ENCODE measurements at regions not wholly inside any gene's neighbourhood (a gene's known extent, or its start where the extent isn't known, plus 50 kb on each side); places are given as distances from the start of the nearest gene placed in this dataset.

- Histone ChIP-seq H3K9ac (ENCODE audit: control insufficient read depth, insufficient read depth, low read length) (no peak overlapping the region), H3K27ac (ENCODE audit: control insufficient read depth, insufficient read depth) (no peak overlapping the region), H3K9me3 (replicated peaks; ENCODE audit: control insufficient read depth, insufficient read depth, low read length) (no peaks in the 10 kb centered on the region), H3K4me3 (no peak overlapping the region), H4K20me1 (ENCODE audit: control insufficient read depth, insufficient read depth) (no peaks in the 10 kb centered on the region; the same call in 1 of the 2 replicates), H3K36me3 (ENCODE audit: control insufficient read depth in 2 of 2, insufficient read depth in 2 of 2, low read length in 1 of 2) (no peaks in the 10 kb centered on the region), H3K4me1 (ENCODE audit: control insufficient read depth, insufficient read depth, low read length) (peaks cover 13% of the 10 kb centered on the region), H3K79me2 (ENCODE audit: control insufficient read depth, insufficient read depth, low read length) (peaks cover 33% of the 10 kb centered on the region), H3K4me2 (ENCODE audit: control insufficient read depth, insufficient read depth) (no peak overlapping the region), H2AFZ (ENCODE audit: control insufficient read depth, low read depth, low read length) (no peak overlapping the region), H3K27me3 (replicated peaks in 1 of 2; ENCODE audit: control insufficient read depth in 2 of 2, insufficient read depth in 2 of 2, low read length in 1 of 2) (no peaks in the 10 kb centered on the region)
- BruUV-seq (replicated peaks), result no TSS peak
- in situ Hi-C loops (cut with MboI) (loop anchor here (5.0 to 10.0 kb wide), 4 partner anchors 90 to 797 kb away; partner anchors contain the start of gene CCNT2), intact Hi-C loops (cut with micrococcal nuclease; ENCODE audit: unreplicated experiment) (loop anchor here (1.0 to 10.0 kb wide), 12 partner anchors 90 to 797 kb away; partner anchors contain the start of gene CCNT2)
- DNase-seq (ENCODE audit: low read depth, low spot score), result no peak
- RAD21 ChIA-PET (ENCODE audit: unreplicated experiment), result interaction anchor here (0.7 to 11.1 kb wide), 31 partner anchors 22 to 333 kb away, joined by 3 to 201 read pairs (median 5); no protein-coding TSS in a partner anchor
- CTCF ChIA-PET, result interaction anchor here (1.0 to 17.5 kb wide), 40 partner anchors 9 to 871 kb away, joined by 3 to 320 read pairs (median 6); no protein-coding TSS in a partner anchor
- ATAC-seq, result no peak
- POLR2A ChIA-PET, result interaction anchor here (0.8 to 4.3 kb wide), 6 partner anchors 88 to 294 kb away, joined by 3 to 24 read pairs (median 4); no protein-coding TSS in a partner anchor
- FAIRE-seq, result no peak
- 20% methylated on average over 2 of the region's 2 CpGs for WGBS (ENCODE audit: insufficient coverage, insufficient replicate concordance, low lambda C conversion rate, missing lambda C conversion rate)
- SMC1A ChIA-PET (ENCODE audit: uncharacterized antibody, unreplicated experiment), result interaction anchor here (0.6 to 5.8 kb wide), 46 partner anchors 10 to 775 kb away, joined by 3 to 163 read pairs (median 7); partner anchors contain the start of gene MGAT5
- TF ChIP-seq SRF (IDR thresholded peaks at IDR 0.05; ENCODE audit: low read depth in 2 of 2, low read length in 2 of 2) (no peak), PBX3 (IDR thresholded peaks at IDR 0.05; ENCODE audit: insufficient replicate concordance, low read depth, low read length) (no peak), IRF3 (IDR thresholded peaks at IDR 0.05) (no peak), RAD21 (IDR thresholded peaks at IDR 0.05; ENCODE audit: insufficient read depth, low read depth, low read length) (no peak), ZNF687 (IDR thresholded peaks at IDR 0.05) (no peak), CHD4 (IDR thresholded peaks at IDR 0.05) (no peak), ZNF592 (IDR thresholded peaks at IDR 0.05) (no peak), MEF2B (IDR thresholded peaks at IDR 0.05; ENCODE audit: partially characterized antibody, poor library complexity, severe bottlenecking) (no peak), BACH1 (IDR thresholded peaks at IDR 0.05; ENCODE audit: borderline replicate concordance) (no peak), BRCA1 (IDR thresholded peaks at IDR 0.05; ENCODE audit: low read depth, low read length) (no peak), STAT3 (IDR thresholded peaks at IDR 0.05; ENCODE audit: low read depth, low read length) (no peak), PAX8 (IDR thresholded peaks at IDR 0.05) (no peak), HDAC2 (IDR thresholded peaks at IDR 0.05) (no peak), SP1 (IDR thresholded peaks at IDR 0.05; ENCODE audit: low read depth, low read length) (no peak)
Observed at GRCh38 chr2:134117676-134118075, 136.2 kb upstream of the MGAT5 start.

All from GM12878 (cell line).